NCI-H774 (cell line): ENCODE measurements at regions not wholly inside any gene's neighbourhood (a gene's known extent, or its start where the extent isn't known, plus 50 kb on each side); places are given as distances from the start of the nearest gene placed in this dataset.
A peak's percentile ranks its signal among the peaks of the same experiment; 100 is the strongest.

Source experiments
- DNase-seq: peaks from one replicate; lab custom pipeline; 2025; lab: John Stamatoyannopoulos, UW

- no peak for DNase-seq
Measured at GRCh38 chr1:170271430-170272161, 125.8 kb downstream of the NTMT2 start.

GRCh38 chr1:170273291-170274130, 127.8 kb downstream of the NTMT2 start:
- no peak for DNase-seq

- DNase-seq, result no peak
Measured at GRCh38 chr1:170274131-170274501, 128.4 kb downstream of the NTMT2 start.

- no peak for DNase-seq
Measured at GRCh38 chr1:170277985-170278384, 132.2 kb downstream of the NTMT2 start.

- DNase-seq, result no peak
Measured at GRCh38 chr1:170284016-170284415, 138.3 kb downstream of the NTMT2 start.

GRCh38 chr1:170284512-170284911, 138.8 kb downstream of the NTMT2 start:
- no peak for DNase-seq

GRCh38 chr1:170284951-170285350, 139.2 kb downstream of the NTMT2 start:
- DNase-seq, result peak; percentile 46

- no peak for DNase-seq
Measured at GRCh38 chr1:170288155-170288554, 142.4 kb downstream of the NTMT2 start.

GRCh38 chr1:170290276-170290675, 144.5 kb downstream of the NTMT2 start:
- no peak for DNase-seq

GRCh38 chr1:170290991-170291390, 145.2 kb downstream of the NTMT2 start:
- DNase-seq, result no peak

GRCh38 chr1:170291516-170291915, 145.8 kb downstream of the NTMT2 start:
- no peak for DNase-seq

- DNase-seq, result no peak
Measured at GRCh38 chr1:170296211-170296610, 150.5 kb downstream of the NTMT2 start.

GRCh38 chr1:170296642-170297041, 150.9 kb downstream of the NTMT2 start:
- DNase-seq, result no peak

GRCh38 chr1:170301596-170301995, 155.8 kb downstream of the NTMT2 start:
- DNase-seq, result no peak

- no peak for DNase-seq
Measured at GRCh38 chr1:170303034-170303433, 157.3 kb downstream of the NTMT2 start.

- no peak for DNase-seq
Measured at GRCh38 chr1:170305777-170306512, 160.2 kb downstream of the NTMT2 start.

GRCh38 chr1:170306513-170306910, 160.8 kb downstream of the NTMT2 start:
- DNase-seq, result no peak

GRCh38 chr1:170306948-170307347, 161.2 kb downstream of the NTMT2 start:
- DNase-seq, result no peak

GRCh38 chr1:170307426-170307825, 161.7 kb downstream of the NTMT2 start:
- DNase-seq, result no peak

GRCh38 chr1:170309389-170310013, 163.7 kb downstream of the NTMT2 start:
- DNase-seq, result no peak

- no peak for DNase-seq
Measured at GRCh38 chr1:170310014-170310405, 164.3 kb downstream of the NTMT2 start.

GRCh38 chr1:170310951-170311350, 165.2 kb downstream of the NTMT2 start:
- no peak for DNase-seq
